ENCODE measurements at regions not wholly inside any gene's neighbourhood (a gene's known extent, or its start where the extent isn't known, plus 50 kb on each side); places are given as distances from the start of the nearest gene placed in this dataset.

DNA sequence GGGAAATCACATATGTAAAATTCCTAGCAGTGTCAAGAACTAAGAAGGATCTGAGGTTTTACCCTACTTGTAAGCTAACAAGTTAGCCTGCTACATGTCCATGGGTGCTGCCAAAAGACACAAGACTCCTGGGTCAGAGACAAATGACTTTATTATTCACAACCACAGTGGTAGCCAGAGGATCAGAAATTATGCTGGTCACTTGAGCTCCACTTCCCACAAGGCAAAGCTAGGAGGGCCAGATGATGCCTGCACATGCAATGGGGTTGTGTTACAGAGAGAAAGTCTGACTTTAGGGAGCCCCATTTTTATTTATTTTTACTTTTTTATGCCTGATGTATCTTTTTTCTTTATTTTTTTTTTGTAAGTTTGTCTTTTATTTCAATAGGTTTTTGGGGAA, 136.8 kb downstream of the S1PR1 start:
- TF ChIP-seq POLR2AphosphoS5 (IDR thresholded peaks at IDR 0.05; ENCODE audit: low read depth, low read length) (no peak), YY1 (IDR thresholded peaks at IDR 0.05; ENCODE audit: low read depth, low read length) (no peak), TAF1 (IDR thresholded peaks at IDR 0.05; ENCODE audit: low read depth, low read length) (no peak)
- TF ChIP-seq, protein P1, sequence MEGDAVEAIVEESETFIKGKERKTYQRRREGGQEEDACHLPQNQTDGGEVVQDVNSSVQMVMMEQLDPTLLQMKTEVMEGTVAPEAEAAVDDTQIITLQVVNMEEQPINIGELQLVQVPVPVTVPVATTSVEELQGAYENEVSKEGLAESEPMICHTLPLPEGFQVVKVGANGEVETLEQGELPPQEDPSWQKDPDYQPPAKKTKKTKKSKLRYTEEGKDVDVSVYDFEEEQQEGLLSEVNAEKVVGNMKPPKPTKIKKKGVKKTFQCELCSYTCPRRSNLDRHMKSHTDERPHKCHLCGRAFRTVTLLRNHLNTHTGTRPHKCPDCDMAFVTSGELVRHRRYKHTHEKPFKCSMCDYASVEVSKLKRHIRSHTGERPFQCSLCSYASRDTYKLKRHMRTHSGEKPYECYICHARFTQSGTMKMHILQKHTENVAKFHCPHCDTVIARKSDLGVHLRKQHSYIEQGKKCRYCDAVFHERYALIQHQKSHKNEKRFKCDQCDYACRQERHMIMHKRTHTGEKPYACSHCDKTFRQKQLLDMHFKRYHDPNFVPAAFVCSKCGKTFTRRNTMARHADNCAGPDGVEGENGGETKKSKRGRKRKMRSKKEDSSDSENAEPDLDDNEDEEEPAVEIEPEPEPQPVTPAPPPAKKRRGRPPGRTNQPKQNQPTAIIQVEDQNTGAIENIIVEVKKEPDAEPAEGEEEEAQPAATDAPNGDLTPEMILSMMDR (IDR thresholded peaks at IDR 0.05; ENCODE audit: control extremely low read depth in 1 of 3, insufficient read depth in 1 of 3, low read depth in 1 of 3, low read length in 3 of 3) = no peak
